H1 (cell line): ENCODE measurements at regions not wholly inside any gene's neighbourhood (a gene's known extent, or its start where the extent isn't known, plus 50 kb on each side); places are given as distances from the start of the nearest gene placed in this dataset.

Experiments
- CEBPB ChIP-seq: IDR thresholded peaks from 2 replicates; pipeline ENCODE4 v1.6.1; 2012; ENCODE audit warnings: low read depth, low read length
- CHD1 ChIP-seq: IDR thresholded peaks from 2 replicates; pipeline ENCODE4 v1.6.1; 2012; ENCODE audit warnings: low read depth, low read length, improper control_type of control experiment
- CREB1 ChIP-seq: IDR thresholded peaks from 2 replicates; pipeline ENCODE4 v1.6.1; 2012; ENCODE audit warnings: inconsistent platforms
- E2F6 ChIP-seq: IDR thresholded peaks from 2 replicates; pipeline ENCODE4 v1.6.1; 2012; ENCODE audit warnings: inconsistent platforms
- POLR2A ChIP-seq, 2 experiments: IDR thresholded peaks; 1 replicate in 1 of 2; 2 replicates in 1 of 2; pipeline ENCODE4 v1.6.1; 2011; ENCODE audit warnings: low read depth in 2 of 2, low read length in 2 of 2, mild to moderate bottlenecking in 2 of 2; ENCODE audit errors: control extremely low read depth in 1 of 2
- POLR2AphosphoS5 ChIP-seq: IDR thresholded peaks from 2 replicates; pipeline ENCODE4 v1.6.1; 2011; ENCODE audit warnings: low read depth, low read length
- RFX5 ChIP-seq: IDR thresholded peaks from 2 replicates; pipeline ENCODE4 v1.6.1; 2011; ENCODE audit warnings: low read depth, low read length, improper control_type of control experiment, borderline replicate concordance
- SIN3A ChIP-seq, 2 experiments: IDR thresholded peaks in 1 of 2; conservative IDR thresholded peaks in 1 of 2; 2 replicates each; pipeline ENCODE4 v1.6.1; 2011 to 2012; ENCODE audit warnings: low read length in 2 of 2, improper control_type of control experiment in 1 of 2, low read depth in 1 of 2, mild to moderate bottlenecking in 1 of 2
- SP1 ChIP-seq: IDR thresholded peaks from 2 replicates; pipeline ENCODE4 v1.6.1; 2011; ENCODE audit warnings: low read depth, low read length
- TCF12 ChIP-seq: IDR thresholded peaks from 2 replicates; pipeline ENCODE4 v1.6.1; 2011; ENCODE audit warnings: low read depth, mild to moderate bottlenecking, low read length
- TF ChIP-seq, protein P1 (sequence below), 3 experiments: IDR thresholded peaks; 1 replicate in 2 of 3; 2 replicates in 1 of 3; pipeline versions ENCODE4 v1.5.1 to v1.6.1; 2011; ENCODE audit warnings: low read length in 3 of 3, mild to moderate bottlenecking in 3 of 3, inconsistent platforms in 2 of 3, low read depth in 1 of 3, moderate library complexity in 1 of 3; ENCODE audit not compliant: insufficient read depth in 1 of 3; ENCODE audit errors: control extremely low read depth in 1 of 3
- TF ChIP-seq, protein P2 (sequence below): IDR thresholded peaks from 2 replicates; pipeline ENCODE4 v1.6.1; 2012; ENCODE audit warnings: inconsistent platforms

GRCh38 chr1:163744301-163744887 is 422.6 kb downstream of the NUF2 start:
- TF ChIP-seq E2F6 = no peak
- TF ChIP-seq CHD1 = no peak
- no peak for TF ChIP-seq POLR2AphosphoS5
- TF ChIP-seq RFX5 = no peak
- no peak for TF ChIP-seq SP1
- TF ChIP-seq, protein P1, sequence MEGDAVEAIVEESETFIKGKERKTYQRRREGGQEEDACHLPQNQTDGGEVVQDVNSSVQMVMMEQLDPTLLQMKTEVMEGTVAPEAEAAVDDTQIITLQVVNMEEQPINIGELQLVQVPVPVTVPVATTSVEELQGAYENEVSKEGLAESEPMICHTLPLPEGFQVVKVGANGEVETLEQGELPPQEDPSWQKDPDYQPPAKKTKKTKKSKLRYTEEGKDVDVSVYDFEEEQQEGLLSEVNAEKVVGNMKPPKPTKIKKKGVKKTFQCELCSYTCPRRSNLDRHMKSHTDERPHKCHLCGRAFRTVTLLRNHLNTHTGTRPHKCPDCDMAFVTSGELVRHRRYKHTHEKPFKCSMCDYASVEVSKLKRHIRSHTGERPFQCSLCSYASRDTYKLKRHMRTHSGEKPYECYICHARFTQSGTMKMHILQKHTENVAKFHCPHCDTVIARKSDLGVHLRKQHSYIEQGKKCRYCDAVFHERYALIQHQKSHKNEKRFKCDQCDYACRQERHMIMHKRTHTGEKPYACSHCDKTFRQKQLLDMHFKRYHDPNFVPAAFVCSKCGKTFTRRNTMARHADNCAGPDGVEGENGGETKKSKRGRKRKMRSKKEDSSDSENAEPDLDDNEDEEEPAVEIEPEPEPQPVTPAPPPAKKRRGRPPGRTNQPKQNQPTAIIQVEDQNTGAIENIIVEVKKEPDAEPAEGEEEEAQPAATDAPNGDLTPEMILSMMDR (IDR thresholded peaks at IDR 0.05; ENCODE audit: control extremely low read depth in 1 of 3, insufficient read depth in 1 of 3, low read depth in 1 of 3, low read length in 3 of 3) = no peak
- TF ChIP-seq TCF12 = no peak
- no peak for TF ChIP-seq SIN3A (conservative IDR thresholded peaks at IDR 0.05 in 1 of 2, IDR thresholded peaks at IDR 0.05 in 1 of 2; ENCODE audit: low read depth in 1 of 2, low read length in 2 of 2)
- TF ChIP-seq POLR2A (IDR thresholded peaks at IDR 0.05; ENCODE audit: control extremely low read depth in 1 of 2, low read depth in 2 of 2, low read length in 2 of 2) = no peak
- TF ChIP-seq, protein P2, sequence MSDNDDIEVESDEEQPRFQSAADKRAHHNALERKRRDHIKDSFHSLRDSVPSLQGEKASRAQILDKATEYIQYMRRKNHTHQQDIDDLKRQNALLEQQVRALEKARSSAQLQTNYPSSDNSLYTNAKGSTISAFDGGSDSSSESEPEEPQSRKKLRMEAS = no peak
- no peak for TF ChIP-seq CEBPB
- TF ChIP-seq CREB1 = no peak
